Activated CD4-positive, alpha-beta T cell treated with anti-CD3 and anti-CD28 coated beads, Interleukin-2, amount 50 U/mL, for 48 hours (primary cell): ENCODE measurements at regions not wholly inside any gene's neighbourhood (a gene's known extent, or its start where the extent isn't known, plus 50 kb on each side); places are given as distances from the start of the nearest gene placed in this dataset.
A peak's percentile ranks its signal among the peaks of the same experiment; 100 is the strongest.

ENCODE experiments used
- DNase-seq, 2 experiments: peaks; one replicate each; pipeline ENCODE4 v3.0.0-alpha.2; 2020

- no peak for DNase-seq
Observed at GRCh38 chr2:198321522-198322088, 517.2 kb downstream of the PLCL1 start.

- no peak for DNase-seq
Observed at GRCh38 chr2:198316852-198317396, 512.5 kb downstream of the PLCL1 start.

GRCh38 chr2:198315791-198316630, 511.6 kb downstream of the PLCL1 start:
- no peak for DNase-seq

GRCh38 chr2:198314559-198315153, 510.3 kb downstream of the PLCL1 start:
- DNase-seq, result no peak

- no peak for DNase-seq
Observed at GRCh38 chr2:198312596-198313483, 508.4 kb downstream of the PLCL1 start.

- DNase-seq, result no peak
Observed at GRCh38 chr2:198311020-198311419, 506.6 kb downstream of the PLCL1 start.

GRCh38 chr2:198309673-198310280, 505.4 kb downstream of the PLCL1 start:
- peak; percentile 50 to 68 for DNase-seq

- DNase-seq, result no peak
Observed at GRCh38 chr2:198309081-198309480, 504.7 kb downstream of the PLCL1 start.

- no peak for DNase-seq
Observed at GRCh38 chr2:198308368-198308767, 504.0 kb downstream of the PLCL1 start.

GRCh38 chr2:198307093-198307492, 502.7 kb downstream of the PLCL1 start:
- DNase-seq, result no peak

- no peak for DNase-seq
Observed at GRCh38 chr2:198304859-198305258, 500.5 kb downstream of the PLCL1 start.

GRCh38 chr2:198297350-198297749, 493.0 kb downstream of the PLCL1 start:
- DNase-seq, result no peak

- DNase-seq, result peak; percentile 49 to 63
Observed at GRCh38 chr2:198296665-198297308, 492.4 kb downstream of the PLCL1 start.

- no peak for DNase-seq
Observed at GRCh38 chr2:198293281-198293680, 488.9 kb downstream of the PLCL1 start.

- DNase-seq, result no peak
Observed at GRCh38 chr2:198289811-198290210, 485.4 kb downstream of the PLCL1 start.

- no peak for DNase-seq
Observed at GRCh38 chr2:198287706-198288105, 483.3 kb downstream of the PLCL1 start.

GRCh38 chr2:198285216-198285615, 480.8 kb downstream of the PLCL1 start:
- DNase-seq, result no peak

GRCh38 chr2:198283146-198283545, 478.8 kb downstream of the PLCL1 start:
- DNase-seq, result no peak

- no peak for DNase-seq
Observed at GRCh38 chr2:198282061-198282460, 477.7 kb downstream of the PLCL1 start.

- DNase-seq, result no peak
Observed at GRCh38 chr2:198280145-198280544, 475.8 kb downstream of the PLCL1 start.

- no peak for DNase-seq
Observed at GRCh38 chr2:198279026-198279425, 474.6 kb downstream of the PLCL1 start.

GRCh38 chr2:198277181-198277580, 472.8 kb downstream of the PLCL1 start:
- no peak for DNase-seq
